ENCODE measurements at regions not wholly inside any gene's neighbourhood (a gene's known extent, or its start where the extent isn't known, plus 50 kb on each side); places are given as distances from the start of the nearest gene placed in this dataset.

- H3K4me3 ChIP-seq: no peak overlapping the region
- no peak overlapping the region for H3K27ac ChIP-seq (replicated peaks in 1 of 4)
- intact Hi-C loops (cut with DNase I): no loop called here
- peaks cover 0 to 42% (median 0%) of the 10 kb centered on the region in 4 donors for H3K27me3 ChIP-seq
- no peaks in the 10 kb centered on the region for H3K36me3 ChIP-seq
- 89% methylated on average over 17 of the region's 21 CpGs for WGBS
- peaks cover 0 to 13% (median 6%) of the 10 kb centered on the region in 4 donors for H3K9me3 ChIP-seq
- DNase-seq (ENCODE audit: extremely low spot score): no peak
- H3K4me1 ChIP-seq: peaks cover 0 to 8% (median 0%) of the 10 kb centered on the region in 4 donors
- TF ChIP-seq EP300 (IDR thresholded peaks at IDR 0.05): no peak
- TF ChIP-seq POLR2AphosphoS5 (IDR thresholded peaks at IDR 0.05): no peak
- TF ChIP-seq POLR2A (IDR thresholded peaks at IDR 0.05; ENCODE audit: low read depth): no peak
- TF ChIP-seq CTCF (IDR thresholded peaks at IDR 0.05): no peak
Observed at GRCh38 chr4:3669553-3669949, 96.6 kb upstream of the ADRA2C start.

GRCh38 chr4:3668825-3669552 lies 97.2 kb upstream of the ADRA2C start:
- peaks cover 0 to 37% (median 0%) of the 10 kb centered on the region in 4 donors for H3K27me3 ChIP-seq
- intact Hi-C loops (cut with DNase I): no loop called here
- peaks cover 0 to 13% (median 6%) of the 10 kb centered on the region in 4 donors for H3K9me3 ChIP-seq
- H3K4me1 ChIP-seq: peaks cover 0 to 8% (median 0%) of the 10 kb centered on the region in 4 donors
- TF ChIP-seq CTCF (IDR thresholded peaks at IDR 0.05): no peak
- no peak for TF ChIP-seq POLR2A (IDR thresholded peaks at IDR 0.05; ENCODE audit: low read depth)
- TF ChIP-seq POLR2AphosphoS5 (IDR thresholded peaks at IDR 0.05): no peak
- no peak for TF ChIP-seq EP300 (IDR thresholded peaks at IDR 0.05)
- no peak overlapping the region for H3K27ac ChIP-seq (replicated peaks in 1 of 4)
- no peak overlapping the region for H3K4me3 ChIP-seq
- no peaks in the 10 kb centered on the region for H3K36me3 ChIP-seq
- 87% methylated on average over 22 of the region's 27 CpGs for WGBS
- no peak for DNase-seq (ENCODE audit: extremely low spot score)

- WGBS: 93% methylated on average over 2 of the region's 7 CpGs
- intact Hi-C loops (cut with DNase I): no loop called here
Observed at GRCh38 chr4:3667258-3667657, 98.9 kb upstream of the ADRA2C start.

GRCh38 chr4:3666263-3666662 lies 99.9 kb upstream of the ADRA2C start:
- peaks cover 0 to 40% (median 0%) of the 10 kb centered on the region in 4 donors for H3K27me3 ChIP-seq
- H3K4me1 ChIP-seq: no peaks in the 10 kb centered on the region
- WGBS: 99% methylated on average over 6 of the region's 6 CpGs
- H3K27ac ChIP-seq (replicated peaks in 1 of 4): no peak overlapping the region
- H3K36me3 ChIP-seq: no peaks in the 10 kb centered on the region
- DNase-seq (ENCODE audit: extremely low spot score): no peak
- TF ChIP-seq POLR2A (IDR thresholded peaks at IDR 0.05; ENCODE audit: low read depth) (no peak), CTCF (IDR thresholded peaks at IDR 0.05) (no peak)
- peaks cover 0 to 13% (median 6%) of the 10 kb centered on the region in 4 donors for H3K9me3 ChIP-seq
- intact Hi-C loops (cut with DNase I): no loop called here
- no peak overlapping the region for H3K4me3 ChIP-seq

More at GRCh38 chr4:3667258-3667657, 98.9 kb upstream of the ADRA2C start:
- no peak overlapping the region for H3K4me3 ChIP-seq
- peaks cover 0 to 30% (median 0%) of the 10 kb centered on the region in 4 donors for H3K27me3 ChIP-seq
- peaks cover 0 to 13% (median 6%) of the 10 kb centered on the region in 4 donors for H3K9me3 ChIP-seq
- TF ChIP-seq EP300 (IDR thresholded peaks at IDR 0.05) (no peak), POLR2AphosphoS5 (IDR thresholded peaks at IDR 0.05) (no peak), POLR2A (IDR thresholded peaks at IDR 0.05; ENCODE audit: low read depth) (no peak), CTCF (IDR thresholded peaks at IDR 0.05) (no peak)
- peaks cover 0 to 8% (median 0%) of the 10 kb centered on the region in 4 donors for H3K4me1 ChIP-seq
- DNase-seq (ENCODE audit: extremely low spot score): no peak
- no peaks in the 10 kb centered on the region for H3K36me3 ChIP-seq
- no peak overlapping the region for H3K27ac ChIP-seq (replicated peaks in 1 of 4)
